Femur (tissue), 1 donor: ENCODE measurements at regions not wholly inside any gene's neighbourhood (a gene's known extent, or its start where the extent isn't known, plus 50 kb on each side); places are given as distances from the start of the nearest gene placed in this dataset.

Experiments used
- DNase-seq: peaks from one replicate; pipeline ENCODE4 v3.0.0-alpha.2; 2017

GRCh38 chr3:10555263-10555662 lies 49.9 kb upstream of the ATP2B2 start:
- DNase-seq, result no peak

DNA sequence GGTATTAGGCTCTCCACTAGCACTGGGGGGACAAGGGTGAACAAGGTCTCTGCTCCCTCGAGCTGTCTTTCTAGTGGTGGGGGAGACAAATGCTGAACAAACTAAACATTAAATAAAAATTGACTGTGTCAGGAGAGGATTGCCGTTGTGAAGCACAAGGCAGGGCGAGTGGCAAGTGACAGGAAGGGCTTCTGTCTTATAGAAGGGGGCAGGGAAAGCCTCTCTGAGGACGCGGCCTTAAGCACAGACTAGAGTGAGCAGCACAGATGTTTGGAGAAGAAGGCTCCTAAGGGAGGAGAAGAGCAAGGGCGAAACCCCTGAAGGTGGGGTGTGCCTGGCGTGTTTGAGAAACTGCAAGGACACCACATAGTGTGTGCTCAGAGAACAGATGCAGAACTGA lies 50.9 kb upstream of the ATP2B2 start:
- DNase-seq, result no peak

GRCh38 chr3:10557250-10557649 lies 51.9 kb upstream of the ATP2B2 start:
- no peak for DNase-seq

GRCh38 chr3:10557781-10558373 lies 52.5 kb upstream of the ATP2B2 start:
- no peak for DNase-seq

GRCh38 chr3:10558736-10559135 lies 53.4 kb upstream of the ATP2B2 start:
- no peak for DNase-seq

DNA sequence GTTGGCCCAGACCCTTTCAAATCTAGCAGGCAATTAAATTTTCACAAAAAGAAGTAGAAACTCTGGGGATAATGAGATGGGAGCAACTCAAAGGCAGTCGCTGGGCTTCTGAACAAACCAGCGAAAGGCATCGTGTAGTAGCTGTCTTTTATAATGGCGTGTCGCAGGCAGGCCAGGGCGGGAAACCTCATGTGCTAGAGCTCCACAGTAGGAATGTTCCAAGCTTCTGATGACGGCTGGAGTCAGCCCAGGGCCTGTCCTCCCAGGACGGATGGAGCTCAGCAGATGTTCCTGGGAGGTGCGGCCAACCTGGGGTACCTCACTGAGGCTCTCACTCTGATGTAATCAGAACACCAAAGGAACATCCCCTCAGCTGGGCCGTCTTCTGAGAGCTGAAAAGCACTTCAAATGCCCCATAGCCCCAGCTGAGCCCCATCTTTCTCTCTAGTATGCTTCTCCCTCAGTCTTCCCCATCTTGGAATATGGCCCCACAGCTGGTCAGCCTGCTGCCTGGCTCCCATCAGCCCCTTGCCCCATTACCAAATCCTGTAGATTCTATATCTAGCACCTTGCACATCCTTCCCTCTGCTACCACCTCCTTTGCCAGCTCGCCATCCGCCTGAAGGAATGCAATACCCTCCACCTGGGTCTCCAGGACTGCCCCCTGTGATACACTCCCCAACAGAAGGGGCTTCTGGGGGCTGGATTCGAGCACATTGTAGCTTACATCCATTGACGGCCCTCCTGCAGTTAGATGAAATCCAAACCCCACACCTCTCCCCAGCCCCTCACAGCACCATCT lies 54.9 kb upstream of the ATP2B2 start:
- no peak for DNase-seq

GRCh38 chr3:10561162-10561945 lies 56.0 kb upstream of the ATP2B2 start:
- no peak for DNase-seq

- no peak for DNase-seq
Observed at GRCh38 chr3:10561946-10562560, 56.7 kb upstream of the ATP2B2 start.

DNA sequence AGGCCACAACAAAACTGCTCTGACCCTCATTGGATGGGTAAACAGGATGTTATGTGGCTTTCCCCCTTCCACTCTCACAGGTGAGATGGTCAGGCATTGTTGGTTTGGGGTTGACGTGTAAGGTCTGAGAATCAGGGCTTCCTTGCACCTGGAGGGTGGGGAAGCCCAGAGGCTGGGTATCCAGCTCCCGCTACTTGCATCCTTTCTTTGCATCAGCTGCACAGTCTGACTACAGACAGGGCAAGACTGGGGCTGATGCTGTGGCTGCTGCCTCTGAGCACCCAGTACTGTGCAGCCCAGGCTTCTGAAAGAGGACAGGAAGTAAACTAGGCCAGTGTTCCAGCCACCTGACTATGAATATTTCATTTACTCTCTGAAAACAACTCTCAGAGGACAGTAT lies 58.0 kb upstream of the ATP2B2 start:
- DNase-seq, result no peak

- DNase-seq, result no peak
Observed at GRCh38 chr3:10565814-10566213, 60.4 kb upstream of the ATP2B2 start.

- no peak for DNase-seq
Observed at GRCh38 chr3:10566451-10566850, 61.1 kb upstream of the ATP2B2 start.

DNA sequence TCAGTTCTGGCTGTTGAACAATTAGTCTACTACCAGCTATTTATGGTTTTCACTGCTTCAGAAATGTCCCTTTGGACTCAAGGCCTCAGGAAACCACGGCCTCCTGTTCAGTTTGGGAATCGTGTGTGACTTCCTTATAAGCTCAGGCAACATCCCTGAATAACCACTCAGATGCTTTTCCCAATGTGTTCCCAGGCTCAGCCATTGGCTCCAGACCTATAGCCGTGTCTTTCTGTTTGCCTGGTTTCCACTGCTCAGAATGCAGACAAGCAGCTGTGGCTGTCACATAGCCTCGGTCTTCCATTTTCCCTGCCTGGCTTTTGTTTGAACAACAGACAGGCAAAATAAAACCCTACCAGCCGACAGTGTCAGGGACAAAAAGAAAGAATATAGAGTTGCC lies 63.2 kb upstream of the ATP2B2 start:
- no peak for DNase-seq

- no peak for DNase-seq
Observed at GRCh38 chr3:10570196-10570946, 65.0 kb upstream of the ATP2B2 start.

GRCh38 chr3:10574101-10574620 lies 68.8 kb upstream of the ATP2B2 start:
- no peak for DNase-seq

- DNase-seq, result no peak
Observed at GRCh38 chr3:10575601-10576160, 70.3 kb upstream of the ATP2B2 start.

- no peak for DNase-seq
Observed at GRCh38 chr3:10577486-10577885, 72.1 kb upstream of the ATP2B2 start.

GRCh38 chr3:10580426-10580825 lies 75.0 kb upstream of the ATP2B2 start:
- DNase-seq, result no peak

DNA sequence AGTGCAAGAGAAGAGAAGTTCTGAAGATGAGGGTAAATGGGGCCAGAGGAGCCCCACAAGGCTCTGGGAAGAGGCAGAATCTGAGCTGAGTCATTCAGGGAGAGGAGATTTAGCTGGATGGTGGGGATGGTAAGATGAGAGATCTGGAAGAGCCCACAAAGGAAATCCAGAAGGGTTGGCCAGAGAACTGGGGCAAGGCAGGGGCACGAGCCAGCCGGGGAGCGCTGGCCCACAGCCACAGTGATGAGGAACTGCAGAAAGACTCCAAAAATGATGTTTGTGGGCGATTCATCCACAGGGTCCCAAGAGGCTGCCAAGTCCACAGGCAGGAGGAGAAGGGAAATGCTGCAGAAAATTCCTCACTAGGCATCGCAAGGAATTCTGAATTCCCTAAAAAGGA lies 75.9 kb upstream of the ATP2B2 start:
- no peak for DNase-seq

DNA sequence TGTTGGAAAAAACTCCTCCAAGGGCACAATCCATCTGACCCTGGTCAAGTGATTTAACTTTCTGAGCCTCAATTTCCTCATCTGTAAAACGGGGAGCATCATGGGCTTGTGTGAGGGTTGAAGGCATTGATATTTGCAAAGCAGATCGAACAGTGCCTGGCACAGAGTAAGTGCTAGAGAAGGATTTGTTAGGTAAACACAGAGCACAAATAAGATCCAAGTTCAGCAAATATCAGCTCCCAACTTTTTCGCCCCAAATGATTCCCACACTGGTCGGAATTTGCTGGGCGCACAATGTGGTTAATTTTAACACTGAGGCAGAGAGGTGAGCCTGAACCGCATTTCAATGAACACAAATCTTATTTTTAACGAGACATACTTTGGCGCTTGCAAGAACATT lies 76.3 kb upstream of the ATP2B2 start:
- DNase-seq, result no peak

- DNase-seq, result no peak
Observed at GRCh38 chr3:10582733-10583132, 77.3 kb upstream of the ATP2B2 start.

- no peak for DNase-seq
Observed at GRCh38 chr3:10583798-10584708, 78.7 kb upstream of the ATP2B2 start.
